ENCODE measurements at regions not wholly inside any gene's neighbourhood (a gene's known extent, or its start where the extent isn't known, plus 50 kb on each side); places are given as distances from the start of the nearest gene placed in this dataset.

GRCh38 chr5:128687930-128688329 lies 149.9 kb upstream of the FBN2 start:
- Histone ChIP-seq H3K4me1 (ENCODE audit: control insufficient read depth in 1 of 2, insufficient read depth in 2 of 2, low read depth in 1 of 2, low read length in 1 of 2) (no peaks in the 10 kb centered on the region), H3K4me3 (ENCODE audit: low read depth in 2 of 2, low read length in 1 of 2) (no peak overlapping the region), H3F3A (replicated peaks; ENCODE audit: insufficient read depth) (no peaks in the 10 kb centered on the region), H3K79me2 (ENCODE audit: insufficient read depth) (no peaks in the 10 kb centered on the region), H4K20me1 (ENCODE audit: insufficient read depth) (no peaks in the 10 kb centered on the region), H2AFZ (ENCODE audit: low read depth) (no peak overlapping the region), H3K36me3 (replicated peaks in 1 of 2; ENCODE audit: control insufficient read depth in 1 of 2, insufficient read depth in 2 of 2, low read length in 1 of 2) (no peaks in the 10 kb centered on the region), H3K4me2 (no peak overlapping the region), H3K9me3 (no peaks in the 10 kb centered on the region), H3K27ac (ENCODE audit: low read depth in 2 of 2, low read length in 1 of 2) (no peak overlapping the region), H3K9ac (no peak overlapping the region), H3K9me2 (peaks cover 6% of the 10 kb centered on the region; the same call in 1 of the 2 replicates), H3K27me3 (ENCODE audit: insufficient read depth) (no peaks in the 10 kb centered on the region)
- POLR2A ChIA-PET, result no interaction called here
- 10% methylated on average over 2 of the region's 2 CpGs for WGBS (ENCODE audit: low lambda C conversion rate)
- TF ChIP-seq NFIC (IDR thresholded peaks at IDR 0.05; ENCODE audit: borderline replicate concordance) (no peak), USF1 (IDR thresholded peaks at IDR 0.05; ENCODE audit: borderline replicate concordance, low read depth) (no peak), GATA2 (CRISPR knock-in tag; IDR thresholded peaks at IDR 0.05) (no peak), JUND (IDR thresholded peaks at IDR 0.05) (no peak), FOSL2 (IDR thresholded peaks at IDR 0.05; ENCODE audit: borderline replicate concordance, low read depth) (no peak), MAX (IDR thresholded peaks at IDR 0.05; ENCODE audit: low read depth) (no peak), MEF2A (IDR thresholded peaks at IDR 0.05; ENCODE audit: borderline replicate concordance, low read depth) (no peak), SMC3 (IDR thresholded peaks at IDR 0.05; ENCODE audit: low read depth, low read length) (no peak), GABPA (IDR thresholded peaks at IDR 0.05; ENCODE audit: low read depth) (no peak), IRF3 (IDR thresholded peaks at IDR 0.05; ENCODE audit: low read depth, low read length) (no peak), POLR2AphosphoS5 (IDR thresholded peaks at IDR 0.05; ENCODE audit: low read depth, low read length) (no peak), TCF12 (IDR thresholded peaks at IDR 0.05) (no peak)
- no peak for DNase-seq
- CTCF ChIA-PET, result no interaction called here

GRCh38 chr5:128693764-128694163 lies 155.7 kb upstream of the FBN2 start:
- H3K4me2 ChIP-seq, result no peak overlapping the region
- H3K27me3 ChIP-seq (ENCODE audit: insufficient read depth), result no peaks in the 10 kb centered on the region
- H3K9me3 ChIP-seq, result no peaks in the 10 kb centered on the region
- no peaks in the 10 kb centered on the region for H3K36me3 ChIP-seq (replicated peaks in 1 of 2; ENCODE audit: control insufficient read depth in 1 of 2, insufficient read depth in 2 of 2, low read length in 1 of 2)
- ChIA-PET POLR2A (no interaction called here), CTCF (no interaction called here)
- peaks cover 6% of the 10 kb centered on the region; the same call in 1 of the 2 replicates for H3K9me2 ChIP-seq
- 1% methylated on average over 3 of the region's 3 CpGs for WGBS (ENCODE audit: low lambda C conversion rate)
- no peak overlapping the region for H3K27ac ChIP-seq (ENCODE audit: low read depth in 2 of 2, low read length in 1 of 2)
- no peaks in the 10 kb centered on the region for H3F3A ChIP-seq (replicated peaks; ENCODE audit: insufficient read depth)
- no peak overlapping the region for H3K4me3 ChIP-seq (ENCODE audit: low read depth in 2 of 2, low read length in 1 of 2)
- no peaks in the 10 kb centered on the region for H3K79me2 ChIP-seq (ENCODE audit: insufficient read depth)
- H2AFZ ChIP-seq (ENCODE audit: low read depth), result no peak overlapping the region
- no peak overlapping the region for H3K9ac ChIP-seq
- H3K4me1 ChIP-seq (ENCODE audit: control insufficient read depth in 1 of 2, insufficient read depth in 2 of 2, low read depth in 1 of 2, low read length in 1 of 2), result no peaks in the 10 kb centered on the region
- DNase-seq, result no peak
- no peaks in the 10 kb centered on the region for H4K20me1 ChIP-seq (ENCODE audit: insufficient read depth)
- TF ChIP-seq IRF3 (IDR thresholded peaks at IDR 0.05; ENCODE audit: low read depth, low read length), result no peak
- TF ChIP-seq SMC3 (IDR thresholded peaks at IDR 0.05; ENCODE audit: low read depth, low read length), result no peak
- TF ChIP-seq JUND (IDR thresholded peaks at IDR 0.05), result no peak
- TF ChIP-seq SIN3A (IDR thresholded peaks at IDR 0.05; ENCODE audit: borderline replicate concordance, low read depth, low read length), result no peak
- no peak for TF ChIP-seq NFIC (IDR thresholded peaks at IDR 0.05; ENCODE audit: borderline replicate concordance)
- no peak for TF ChIP-seq GABPA (IDR thresholded peaks at IDR 0.05; ENCODE audit: low read depth)
- no peak for TF ChIP-seq TEAD4 (IDR thresholded peaks at IDR 0.05; ENCODE audit: borderline replicate concordance, insufficient read depth)
- TF ChIP-seq RCOR1 (IDR thresholded peaks at IDR 0.05; ENCODE audit: low read length), result no peak
- no peak for TF ChIP-seq USF2 (IDR thresholded peaks at IDR 0.05; ENCODE audit: borderline replicate concordance, low read depth, low read length)
- no peak for TF ChIP-seq EZH2phosphoT487 (IDR thresholded peaks at IDR 0.05; ENCODE audit: borderline replicate concordance, low read depth)
- no peak for TF ChIP-seq RXRA (IDR thresholded peaks at IDR 0.05; ENCODE audit: borderline replicate concordance, low read depth)
- no peak for TF ChIP-seq CTCF (IDR thresholded peaks at IDR 0.05)
- no peak for TF ChIP-seq FOSL2 (IDR thresholded peaks at IDR 0.05; ENCODE audit: borderline replicate concordance, low read depth)
- TF ChIP-seq PBX3 (IDR thresholded peaks at IDR 0.05), result no peak
